SK-N-SH (cell line): ENCODE measurements at regions not wholly inside any gene's neighbourhood (a gene's known extent, or its start where the extent isn't known, plus 50 kb on each side); places are given as distances from the start of the nearest gene placed in this dataset.

Experiments used
- CTCF ChIA-PET: fragments of 300-600, 350-600 bp; formaldehyde crosslinking; extraction: SDS; loops from one replicate; lab custom pipeline; 2021; lab: Yijun Ruan, JAX
- POLR2A ChIA-PET: fragments of 350-600 bp; sonication (Branson Sonifier 250); formaldehyde crosslinking; extraction: SDS; loops from one replicate; lab custom pipeline; 2020; ENCODE audit warnings: antibody characterized with exemption, inconsistent platforms; lab: Yijun Ruan, JAX
- DNase-seq: peaks from one replicate; pipeline ENCODE4 v3.0.0; 2012
- H2AFZ ChIP-seq: fragments of 200-600 bp; sonication (generic); 2 replicates; pipeline ENCODE4 v1.8.1; 2016; ENCODE audit warnings: antibody characterized with exemption, mild to moderate bottlenecking, low read depth
- H3F3A ChIP-seq: fragments of 200-600 bp; sonication (generic); replicated peaks from 2 replicates; pipeline ENCODE3; 2016; ENCODE audit warnings: antibody characterized with exemption, mild to moderate bottlenecking; ENCODE audit not compliant: insufficient read depth
- H3K27ac ChIP-seq, 2 experiments: fragments of 200-500 bp in 1 of 2; fragments of 200-600 bp in 1 of 2; sonication (Bioruptor generic) in 1 of 2; sonication (generic), shearing (Covaris generic) in 1 of 2; 2 replicates each; pipeline versions ENCODE4 v1.5.1 to v1.6.1; 2014 to 2016; ENCODE audit warnings: low read depth in 2 of 2, inconsistent platforms in 1 of 2, low read length in 1 of 2, mild to moderate bottlenecking in 1 of 2, mixed read lengths in 1 of 2
- H3K27me3 ChIP-seq: fragments of 200-600 bp; sonication (generic), shearing (Covaris generic); 2 replicates; pipeline ENCODE4 v1.6.1; 2016; ENCODE audit warnings: mixed run types; ENCODE audit not compliant: insufficient read depth
- H3K36me3 ChIP-seq, 2 experiments: fragments of 200-500 bp in 1 of 2; fragments of 200-600 bp in 1 of 2; sonication (Bioruptor generic) in 1 of 2; sonication (generic) in 1 of 2; replicated peaks in 1 of 2; 2 replicates each; pipeline versions ENCODE3 to v1.5.1; 2014 to 2016; ENCODE audit warnings: low read length in 1 of 2, mild to moderate bottlenecking in 1 of 2; ENCODE audit not compliant: insufficient read depth in 2 of 2, control insufficient read depth in 1 of 2
- H3K4me1 ChIP-seq, 2 experiments: fragments of 200-500 bp in 1 of 2; fragments of 200-600 bp in 1 of 2; sonication (Bioruptor generic) in 1 of 2; sonication (generic), shearing (Covaris generic) in 1 of 2; 2 replicates each; pipeline versions ENCODE4 v1.5.1 to v1.6.1; 2014 to 2016; ENCODE audit warnings: low read depth in 1 of 2, low read length in 1 of 2, mixed run types in 1 of 2; ENCODE audit not compliant: insufficient read depth in 2 of 2, control insufficient read depth in 1 of 2
- H3K4me2 ChIP-seq: fragments of 200-600 bp; sonication (generic), shearing (Covaris generic); 2 replicates; pipeline ENCODE4 v1.6.1; 2017; ENCODE audit warnings: mixed run types
- H3K4me3 ChIP-seq, 2 experiments: fragments of 200-500 bp in 1 of 2; fragments of 200-600 bp in 1 of 2; sonication (Bioruptor generic) in 1 of 2; sonication (generic), shearing (Covaris generic) in 1 of 2; 2 replicates each; pipeline versions ENCODE4 v1.5.1 to v1.8.1; 2014 to 2016; ENCODE audit warnings: low read depth in 2 of 2, inconsistent platforms in 1 of 2, low read length in 1 of 2, mild to moderate bottlenecking in 1 of 2, mixed read lengths in 1 of 2, moderate library complexity in 1 of 2
- H3K79me2 ChIP-seq: fragments of 200-600 bp; sonication (generic); 2 replicates; pipeline ENCODE4 v1.8.1; 2017; ENCODE audit warnings: mild to moderate bottlenecking; ENCODE audit not compliant: insufficient read depth
- H3K9ac ChIP-seq: fragments of 200-600 bp; sonication (generic); 2 replicates; pipeline ENCODE4 v1.6.1; 2017; ENCODE audit warnings: mixed run types
- H3K9me2 ChIP-seq: fragments of 200-600 bp; sonication (generic); 2 replicates; pipeline ENCODE4 v1.6.1; 2017; ENCODE audit warnings: mixed run types
- H3K9me3 ChIP-seq: fragments of 200-600 bp; sonication (generic); 2 replicates; pipeline ENCODE4 v1.6.1; 2017; ENCODE audit warnings: mixed run types, mild to moderate bottlenecking, moderate library complexity
- H4K20me1 ChIP-seq: fragments of 200-600 bp; sonication (generic); 2 replicates; pipeline ENCODE4 v1.6.1; 2017; ENCODE audit warnings: mild to moderate bottlenecking, mixed run types; ENCODE audit not compliant: insufficient read depth
- CHD2 ChIP-seq: fragments of 150-350 bp; IDR thresholded peaks from 2 replicates; pipeline ENCODE4 v1.6.1; 2018; ENCODE audit warnings: low read length; ENCODE audit not compliant: partially characterized antibody
- EP300 ChIP-seq, 2 experiments: IDR thresholded peaks; 2 replicates each; pipeline versions ENCODE4 v1.4.0 to v1.6.1; 2012; ENCODE audit warnings: borderline replicate concordance in 1 of 2, low read depth in 1 of 2, low read length in 1 of 2
- FOXM1 ChIP-seq: IDR thresholded peaks from 2 replicates; pipeline ENCODE4 v1.4.0; 2012; ENCODE audit warnings: low read depth, mild to moderate bottlenecking
- GABPA ChIP-seq: IDR thresholded peaks from 2 replicates; pipeline ENCODE4 v1.4.0; 2012; ENCODE audit warnings: low read depth, mild to moderate bottlenecking
- NFIC ChIP-seq: IDR thresholded peaks from 2 replicates; pipeline ENCODE4 v1.4.0; 2012; ENCODE audit warnings: borderline replicate concordance
- NRF1 ChIP-seq: IDR thresholded peaks from 2 replicates; pipeline ENCODE4 v1.6.1; 2012; ENCODE audit warnings: low read depth, mild to moderate bottlenecking, low read length
- POLR2AphosphoS5 ChIP-seq: IDR thresholded peaks from 2 replicates; pipeline ENCODE4 v1.6.1; 2012; ENCODE audit warnings: low read depth, low read length
- RAD21 ChIP-seq: IDR thresholded peaks from 2 replicates; pipeline ENCODE4 v1.6.1; 2012; ENCODE audit warnings: mild to moderate bottlenecking, low read length
- RCOR1 ChIP-seq: fragments of 150-350 bp; IDR thresholded peaks from 2 replicates; pipeline ENCODE4 v1.6.1; 2017; ENCODE audit warnings: antibody characterized with exemption, low read length
- RFX5 ChIP-seq: IDR thresholded peaks from 2 replicates; pipeline ENCODE4 v1.6.1; 2012; ENCODE audit warnings: mild to moderate bottlenecking, improper control_type of control experiment, low read length
- RXRA ChIP-seq: IDR thresholded peaks from 2 replicates; pipeline ENCODE4 v1.4.0; 2012; ENCODE audit warnings: low read depth, mild to moderate bottlenecking, borderline replicate concordance
- SMC3 ChIP-seq: IDR thresholded peaks from 2 replicates; pipeline ENCODE4 v1.6.1; 2012; ENCODE audit warnings: low read depth, low read length, improper control_type of control experiment
- TAF1 ChIP-seq: IDR thresholded peaks from 2 replicates; pipeline ENCODE4 v1.6.1; 2012; ENCODE audit warnings: low read depth, mild to moderate bottlenecking, low read length, moderate library complexity, borderline replicate concordance
- TCF12 ChIP-seq: IDR thresholded peaks from 2 replicates; pipeline ENCODE4 v1.4.0; 2012
- whole genome bisulfite sequencing: methylation state at CpG from one replicate; pipeline ENCODE4 v1.1.6; 2017; ENCODE audit warnings: low lambda C conversion rate; 5-methylcytosine and 5-hydroxymethylcytosine counted together
- TF ChIP-seq, protein P1 (sequence below): fragments of 200-600 bp; sonication (generic); IDR thresholded peaks from 2 replicates; pipeline ENCODE4 v1.6.1; 2017; ENCODE audit warnings: antibody characterized with exemption, mild to moderate bottlenecking, moderate library complexity
- TF ChIP-seq, protein P2 (sequence below): IDR thresholded peaks from 2 replicates; pipeline ENCODE4 v1.4.0; 2012; ENCODE audit warnings: low read depth, borderline replicate concordance
- TF ChIP-seq, protein P3 (sequence below): IDR thresholded peaks from 2 replicates; pipeline ENCODE4 v1.4.0; 2012; ENCODE audit warnings: low read depth, borderline replicate concordance
- TF ChIP-seq, protein P4 (sequence below): IDR thresholded peaks from 2 replicates; pipeline ENCODE4 v1.6.1; 2012; ENCODE audit warnings: mild to moderate bottlenecking, low read depth, low read length, moderate library complexity

DNA sequence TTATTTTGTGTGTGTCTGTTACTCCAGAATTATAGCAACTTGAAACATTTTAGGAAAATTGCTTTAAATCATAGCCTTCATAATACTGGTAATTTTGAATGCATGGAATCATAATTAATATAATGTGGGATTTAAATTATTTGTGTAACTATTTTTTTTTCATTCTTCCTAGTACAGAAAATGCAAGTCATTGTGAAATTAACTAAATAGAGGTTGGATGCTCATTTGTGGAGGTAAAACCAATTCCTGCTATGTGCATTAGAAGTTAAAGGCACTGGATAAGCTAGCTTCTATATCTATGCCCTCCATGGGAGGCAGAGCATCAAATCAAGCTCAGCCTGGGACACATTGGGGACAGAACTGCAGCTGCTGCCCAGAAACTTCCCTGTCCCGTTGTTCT, 1048.5 kb upstream of the PABPC4L start:
- Histone ChIP-seq H2AFZ (no peak overlapping the region), H4K20me1 (no peaks in the 10 kb centered on the region), H3K27ac (no peak overlapping the region), H3K9me2 (no peaks in the 10 kb centered on the region), H3K9ac (no peak overlapping the region), H3K36me3 (no peaks in the 10 kb centered on the region), H3K4me3 (no peak overlapping the region), H3K4me1 (no peaks in the 10 kb centered on the region; a peak in 1 of 4 replicates), H3K9me3 (no peaks in the 10 kb centered on the region)
- no peak for DNase-seq
- CTCF ChIA-PET, result no interaction called here
- POLR2A ChIA-PET, result no interaction called here
- 0% methylated on average over 1 of the region's 1 CpG for WGBS
- TF ChIP-seq CHD2 (no peak), RFX5 (no peak), EP300 (IDR thresholded peaks at IDR 0.05; ENCODE audit: borderline replicate concordance in 1 of 2, low read depth in 1 of 2, low read length in 1 of 2) (no peak)
- TF ChIP-seq, all 33 proteins: peak for 0
- H3F3A ChIP-seq, result no peaks in the 10 kb centered on the region
- no peaks in the 10 kb centered on the region for H3K27me3 ChIP-seq
- no peak overlapping the region for H3K4me2 ChIP-seq
- no peaks in the 10 kb centered on the region for H3K79me2 ChIP-seq

DNA sequence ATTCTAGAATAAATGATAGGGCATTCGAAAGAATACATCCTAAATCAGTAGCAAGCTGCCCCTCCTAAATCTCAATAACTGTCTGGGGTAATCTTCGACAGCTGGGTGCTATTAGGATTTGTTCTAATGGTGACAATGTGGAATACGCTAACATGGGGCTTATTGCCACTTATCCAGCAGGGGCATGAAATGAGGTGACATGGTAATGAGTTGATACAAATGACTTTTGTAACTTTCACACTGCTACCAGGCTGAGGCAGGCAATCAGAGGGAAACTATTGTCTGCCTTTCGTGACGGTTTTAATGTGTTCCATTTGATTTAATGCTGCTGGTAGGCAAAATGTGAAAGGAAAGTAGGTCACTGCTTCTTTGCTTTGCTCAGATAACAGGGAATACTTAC, 1047.4 kb upstream of the PABPC4L start:
- no peaks in the 10 kb centered on the region for H4K20me1 ChIP-seq
- H3K36me3 ChIP-seq, result no peaks in the 10 kb centered on the region
- 24% methylated on average over 5 of the region's 5 CpGs for WGBS
- no peak overlapping the region for H3K27ac ChIP-seq
- no peaks in the 10 kb centered on the region; a peak in 1 of 4 replicates for H3K4me1 ChIP-seq
- POLR2A ChIA-PET, result no interaction called here
- DNase-seq, result no peak
- H3F3A ChIP-seq, result peaks cover 3% of the 10 kb centered on the region
- no peaks in the 10 kb centered on the region for H3K9me3 ChIP-seq
- no peak overlapping the region for H3K4me2 ChIP-seq
- no peak overlapping the region for H3K4me3 ChIP-seq
- no peak overlapping the region for H3K9ac ChIP-seq
- no peaks in the 10 kb centered on the region for H3K79me2 ChIP-seq
- TF ChIP-seq GABPA (no peak), RCOR1 (no peak), TCF12 (no peak), RXRA (no peak), RFX5 (no peak), NRF1 (no peak), POLR2AphosphoS5 (no peak), NFIC (no peak), RAD21 (no peak), EP300 (IDR thresholded peaks at IDR 0.05; ENCODE audit: borderline replicate concordance in 1 of 2, low read depth in 1 of 2, low read length in 1 of 2) (no peak), SMC3 (no peak), FOXM1 (no peak), TAF1 (no peak)
- TF ChIP-seq, protein P1, sequence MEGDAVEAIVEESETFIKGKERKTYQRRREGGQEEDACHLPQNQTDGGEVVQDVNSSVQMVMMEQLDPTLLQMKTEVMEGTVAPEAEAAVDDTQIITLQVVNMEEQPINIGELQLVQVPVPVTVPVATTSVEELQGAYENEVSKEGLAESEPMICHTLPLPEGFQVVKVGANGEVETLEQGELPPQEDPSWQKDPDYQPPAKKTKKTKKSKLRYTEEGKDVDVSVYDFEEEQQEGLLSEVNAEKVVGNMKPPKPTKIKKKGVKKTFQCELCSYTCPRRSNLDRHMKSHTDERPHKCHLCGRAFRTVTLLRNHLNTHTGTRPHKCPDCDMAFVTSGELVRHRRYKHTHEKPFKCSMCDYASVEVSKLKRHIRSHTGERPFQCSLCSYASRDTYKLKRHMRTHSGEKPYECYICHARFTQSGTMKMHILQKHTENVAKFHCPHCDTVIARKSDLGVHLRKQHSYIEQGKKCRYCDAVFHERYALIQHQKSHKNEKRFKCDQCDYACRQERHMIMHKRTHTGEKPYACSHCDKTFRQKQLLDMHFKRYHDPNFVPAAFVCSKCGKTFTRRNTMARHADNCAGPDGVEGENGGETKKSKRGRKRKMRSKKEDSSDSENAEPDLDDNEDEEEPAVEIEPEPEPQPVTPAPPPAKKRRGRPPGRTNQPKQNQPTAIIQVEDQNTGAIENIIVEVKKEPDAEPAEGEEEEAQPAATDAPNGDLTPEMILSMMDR, result no peak
- TF ChIP-seq, protein P2, sequence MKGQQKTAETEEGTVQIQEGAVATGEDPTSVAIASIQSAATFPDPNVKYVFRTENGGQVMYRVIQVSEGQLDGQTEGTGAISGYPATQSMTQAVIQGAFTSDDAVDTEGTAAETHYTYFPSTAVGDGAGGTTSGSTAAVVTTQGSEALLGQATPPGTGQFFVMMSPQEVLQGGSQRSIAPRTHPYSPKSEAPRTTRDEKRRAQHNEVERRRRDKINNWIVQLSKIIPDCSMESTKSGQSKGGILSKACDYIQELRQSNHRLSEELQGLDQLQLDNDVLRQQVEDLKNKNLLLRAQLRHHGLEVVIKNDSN, result no peak
- TF ChIP-seq, protein P3, sequence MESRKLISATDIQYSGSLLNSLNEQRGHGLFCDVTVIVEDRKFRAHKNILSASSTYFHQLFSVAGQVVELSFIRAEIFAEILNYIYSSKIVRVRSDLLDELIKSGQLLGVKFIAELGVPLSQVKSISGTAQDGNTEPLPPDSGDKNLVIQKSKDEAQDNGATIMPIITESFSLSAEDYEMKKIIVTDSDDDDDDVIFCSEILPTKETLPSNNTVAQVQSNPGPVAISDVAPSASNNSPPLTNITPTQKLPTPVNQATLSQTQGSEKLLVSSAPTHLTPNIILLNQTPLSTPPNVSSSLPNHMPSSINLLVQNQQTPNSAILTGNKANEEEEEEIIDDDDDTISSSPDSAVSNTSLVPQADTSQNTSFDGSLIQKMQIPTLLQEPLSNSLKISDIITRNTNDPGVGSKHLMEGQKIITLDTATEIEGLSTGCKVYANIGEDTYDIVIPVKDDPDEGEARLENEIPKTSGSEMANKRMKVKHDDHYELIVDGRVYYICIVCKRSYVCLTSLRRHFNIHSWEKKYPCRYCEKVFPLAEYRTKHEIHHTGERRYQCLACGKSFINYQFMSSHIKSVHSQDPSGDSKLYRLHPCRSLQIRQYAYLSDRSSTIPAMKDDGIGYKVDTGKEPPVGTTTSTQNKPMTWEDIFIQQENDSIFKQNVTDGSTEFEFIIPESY, result no peak
- TF ChIP-seq, protein P4, sequence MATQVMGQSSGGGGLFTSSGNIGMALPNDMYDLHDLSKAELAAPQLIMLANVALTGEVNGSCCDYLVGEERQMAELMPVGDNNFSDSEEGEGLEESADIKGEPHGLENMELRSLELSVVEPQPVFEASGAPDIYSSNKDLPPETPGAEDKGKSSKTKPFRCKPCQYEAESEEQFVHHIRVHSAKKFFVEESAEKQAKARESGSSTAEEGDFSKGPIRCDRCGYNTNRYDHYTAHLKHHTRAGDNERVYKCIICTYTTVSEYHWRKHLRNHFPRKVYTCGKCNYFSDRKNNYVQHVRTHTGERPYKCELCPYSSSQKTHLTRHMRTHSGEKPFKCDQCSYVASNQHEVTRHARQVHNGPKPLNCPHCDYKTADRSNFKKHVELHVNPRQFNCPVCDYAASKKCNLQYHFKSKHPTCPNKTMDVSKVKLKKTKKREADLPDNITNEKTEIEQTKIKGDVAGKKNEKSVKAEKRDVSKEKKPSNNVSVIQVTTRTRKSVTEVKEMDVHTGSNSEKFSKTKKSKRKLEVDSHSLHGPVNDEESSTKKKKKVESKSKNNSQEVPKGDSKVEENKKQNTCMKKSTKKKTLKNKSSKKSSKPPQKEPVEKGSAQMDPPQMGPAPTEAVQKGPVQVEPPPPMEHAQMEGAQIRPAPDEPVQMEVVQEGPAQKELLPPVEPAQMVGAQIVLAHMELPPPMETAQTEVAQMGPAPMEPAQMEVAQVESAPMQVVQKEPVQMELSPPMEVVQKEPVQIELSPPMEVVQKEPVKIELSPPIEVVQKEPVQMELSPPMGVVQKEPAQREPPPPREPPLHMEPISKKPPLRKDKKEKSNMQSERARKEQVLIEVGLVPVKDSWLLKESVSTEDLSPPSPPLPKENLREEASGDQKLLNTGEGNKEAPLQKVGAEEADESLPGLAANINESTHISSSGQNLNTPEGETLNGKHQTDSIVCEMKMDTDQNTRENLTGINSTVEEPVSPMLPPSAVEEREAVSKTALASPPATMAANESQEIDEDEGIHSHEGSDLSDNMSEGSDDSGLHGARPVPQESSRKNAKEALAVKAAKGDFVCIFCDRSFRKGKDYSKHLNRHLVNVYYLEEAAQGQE, result no peak
- H3K27me3 ChIP-seq, result no peaks in the 10 kb centered on the region
- no peaks in the 10 kb centered on the region for H3K9me2 ChIP-seq
- CTCF ChIA-PET, result interaction anchor here (1.4 kb wide), 1 partner anchor 9 kb away, joined by 4 read pairs; no protein-coding TSS in a partner anchor
- no peak overlapping the region; the same call in 1 of the 2 replicates for H2AFZ ChIP-seq
